ENCODE measurements at regions not wholly inside any gene's neighbourhood (a gene's known extent, or its start where the extent isn't known, plus 50 kb on each side); places are given as distances from the start of the nearest gene placed in this dataset.
"Not testable (repeated sequence)": the region's sequence is repeated elsewhere in the genome, so short reads cannot be mapped to it uniquely, and the experiment has no call there.

DNA sequence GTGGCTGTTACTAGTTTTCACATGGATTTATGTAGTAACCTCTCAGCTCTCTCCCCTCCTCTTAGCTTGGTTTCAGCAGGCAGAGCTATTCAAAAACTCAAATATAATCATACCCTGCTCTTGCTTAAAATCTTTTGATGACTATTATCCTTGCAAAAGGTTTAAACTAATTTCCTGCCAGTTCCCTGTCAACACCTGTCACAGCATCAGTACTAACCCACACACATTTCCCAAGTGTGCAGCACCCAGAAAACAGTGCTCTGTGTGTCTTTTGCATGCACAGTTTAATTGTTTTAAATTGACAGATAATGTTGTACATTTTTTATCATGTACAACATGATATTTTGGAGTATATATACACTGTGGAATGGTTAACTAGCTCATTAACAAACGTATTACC is 202.0 kb downstream of the PAPSS1 start:
- Histone ChIP-seq H3K9ac (ENCODE audit: low read depth in 1 of 2, low read length in 2 of 2) (no peak overlapping the region), H3K4me3 (ENCODE audit: low read depth in 1 of 2, low read length in 2 of 2) (no peak overlapping the region), H3K36me3 (ENCODE audit: control insufficient read depth in 1 of 2, insufficient read depth in 2 of 2, low read length in 2 of 2) (no peaks in the 10 kb centered on the region), H3K9me3 (ENCODE audit: control insufficient read depth in 1 of 2, low read length in 2 of 2) (no peaks in the 10 kb centered on the region), H3K27me3 (ENCODE audit: control insufficient read depth in 1 of 2, insufficient read depth in 2 of 2, low read length in 2 of 2) (no peaks in the 10 kb centered on the region), H3K4me1 (ENCODE audit: control insufficient read depth in 1 of 2, insufficient read depth in 2 of 2, low read length in 2 of 2) (no peaks in the 10 kb centered on the region), H3K27ac (ENCODE audit: low read depth, low read length) (no peak overlapping the region)

GRCh38 chr4:107512549-107512948 is 207.5 kb downstream of the PAPSS1 start:
- Histone ChIP-seq H3K4me3 (ENCODE audit: low read depth in 1 of 2, low read length in 2 of 2) (no peak overlapping the region), H3K27ac (ENCODE audit: low read depth, low read length) (no peak overlapping the region), H3K27me3 (ENCODE audit: control insufficient read depth in 1 of 2, insufficient read depth in 2 of 2, low read length in 2 of 2) (no peaks in the 10 kb centered on the region), H3K9me3 (ENCODE audit: control insufficient read depth in 1 of 2, low read length in 2 of 2) (no peaks in the 10 kb centered on the region), H3K36me3 (ENCODE audit: control insufficient read depth in 1 of 2, insufficient read depth in 2 of 2, low read length in 2 of 2) (no peaks in the 10 kb centered on the region), H3K4me1 (ENCODE audit: control insufficient read depth in 1 of 2, insufficient read depth in 2 of 2, low read length in 2 of 2) (no peaks in the 10 kb centered on the region), H3K9ac (ENCODE audit: low read depth in 1 of 2, low read length in 2 of 2) (no peak overlapping the region)

DNA sequence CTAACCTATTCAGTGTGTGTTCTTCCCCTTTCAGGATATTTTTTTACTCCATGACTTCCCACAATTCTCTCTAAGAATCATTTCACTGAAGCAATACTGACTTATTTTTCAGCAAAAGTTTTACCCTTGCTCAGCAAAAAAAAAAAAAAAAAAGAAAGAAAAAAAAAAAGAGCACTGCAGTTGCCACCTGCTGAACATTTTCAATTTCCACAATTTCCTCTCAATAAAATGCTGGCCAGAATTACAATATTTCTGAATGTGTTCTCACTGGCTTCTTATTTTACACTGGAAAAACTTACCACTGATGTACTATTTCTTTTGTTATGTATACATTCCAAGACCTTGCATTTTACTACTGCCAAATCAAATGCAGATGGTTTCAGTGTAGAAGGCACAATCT is 210.4 kb downstream of the PAPSS1 start:
- no peaks in the 10 kb centered on the region for H3K9me3 ChIP-seq (ENCODE audit: control insufficient read depth in 1 of 2, low read length in 2 of 2)
- H3K27ac ChIP-seq (ENCODE audit: low read depth, low read length) = no peak overlapping the region
- H3K36me3 ChIP-seq (ENCODE audit: control insufficient read depth in 1 of 2, insufficient read depth in 2 of 2, low read length in 2 of 2) = no peaks in the 10 kb centered on the region
- no peak overlapping the region for H3K4me3 ChIP-seq (ENCODE audit: low read depth in 1 of 2, low read length in 2 of 2)
- no peaks in the 10 kb centered on the region for H3K27me3 ChIP-seq (ENCODE audit: control insufficient read depth in 1 of 2, insufficient read depth in 2 of 2, low read length in 2 of 2)
- H3K9ac ChIP-seq (ENCODE audit: low read depth in 1 of 2, low read length in 2 of 2) = no peak overlapping the region
- H3K4me1 ChIP-seq (ENCODE audit: control insufficient read depth in 1 of 2, insufficient read depth in 2 of 2, low read length in 2 of 2) = no peaks in the 10 kb centered on the region

DNA sequence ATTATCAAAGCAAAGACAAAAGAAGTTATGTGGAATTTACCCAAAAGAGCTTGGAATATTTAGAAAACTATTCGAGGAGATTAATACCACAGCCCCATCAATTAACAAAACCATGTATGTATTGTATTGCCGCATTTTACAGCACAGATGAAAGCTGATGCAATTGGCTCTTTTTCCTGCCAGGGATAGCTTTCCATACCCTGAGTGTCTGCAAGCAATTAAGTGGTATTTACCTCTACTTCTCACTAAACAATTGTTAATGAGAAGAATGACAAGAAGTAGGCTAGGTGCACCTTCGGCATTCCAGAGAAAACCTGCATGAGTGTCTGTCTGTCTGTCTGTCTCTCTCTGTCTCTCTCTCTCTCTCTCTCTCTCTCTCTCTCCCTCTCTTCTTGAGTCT is 219.5 kb downstream of the PAPSS1 start:
- H3K4me1 ChIP-seq (ENCODE audit: control insufficient read depth in 1 of 2, insufficient read depth in 2 of 2, low read length in 2 of 2) = no peaks in the 10 kb centered on the region
- no peak overlapping the region for H3K4me3 ChIP-seq (ENCODE audit: low read depth in 1 of 2, low read length in 2 of 2)

DNA sequence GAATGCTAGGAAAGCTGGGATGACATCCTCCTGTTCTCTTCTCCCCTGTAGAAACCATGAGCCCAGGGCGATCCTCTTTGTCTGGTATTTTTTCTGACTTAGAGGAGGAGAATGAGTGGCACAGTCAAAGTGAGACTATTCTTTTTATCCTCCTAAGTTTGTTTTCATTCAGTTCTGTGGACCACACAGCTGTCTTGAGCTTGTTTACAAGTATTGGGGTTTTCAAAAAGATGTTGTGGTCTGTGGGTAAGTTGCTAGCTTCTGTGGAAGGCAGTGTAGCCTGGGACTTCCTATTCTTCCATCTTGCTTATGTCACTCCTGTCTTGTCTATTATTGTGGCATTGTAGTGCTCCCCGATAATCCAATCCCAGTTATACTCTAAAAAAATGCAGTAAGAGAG is 223.0 kb downstream of the PAPSS1 start:
- no peaks in the 10 kb centered on the region for H3K36me3 ChIP-seq (ENCODE audit: control insufficient read depth in 1 of 2, insufficient read depth in 2 of 2, low read length in 2 of 2)
- no peaks in the 10 kb centered on the region for H3K4me1 ChIP-seq (ENCODE audit: control insufficient read depth in 1 of 2, insufficient read depth in 2 of 2, low read length in 2 of 2)

More for the DNA sequence above, 219.5 kb downstream of the PAPSS1 start:
- Histone ChIP-seq H3K27me3 (ENCODE audit: control insufficient read depth in 1 of 2, insufficient read depth in 2 of 2, low read length in 2 of 2) (no peaks in the 10 kb centered on the region), H3K36me3 (ENCODE audit: control insufficient read depth in 1 of 2, insufficient read depth in 2 of 2, low read length in 2 of 2) (no peaks in the 10 kb centered on the region), H3K27ac (ENCODE audit: low read depth, low read length) (no peak overlapping the region), H3K9ac (ENCODE audit: low read depth in 1 of 2, low read length in 2 of 2) (no peak overlapping the region), H3K9me3 (ENCODE audit: control insufficient read depth in 1 of 2, low read length in 2 of 2) (no peaks in the 10 kb centered on the region)

DNA sequence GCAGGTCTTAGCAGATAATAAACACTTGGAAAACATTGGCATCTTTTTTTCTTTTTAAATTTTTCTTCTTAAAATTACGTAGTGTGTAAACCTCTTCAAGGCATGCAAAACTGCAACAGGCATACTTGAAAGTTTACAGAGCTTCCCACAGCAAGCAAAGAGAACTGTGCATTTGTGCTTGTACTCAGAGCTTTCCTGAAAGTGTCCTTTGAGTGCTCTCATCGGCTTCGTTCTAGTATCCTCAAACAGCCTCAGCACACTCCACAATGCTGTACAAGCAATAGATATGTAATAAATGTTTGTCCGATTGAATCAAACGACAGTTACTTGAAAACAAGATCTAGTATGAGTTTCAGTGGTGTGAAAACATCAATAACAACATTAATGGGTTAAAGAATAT is 227.5 kb downstream of the PAPSS1 start:
- no peak overlapping the region for H3K27ac ChIP-seq (ENCODE audit: low read depth, low read length)
- no peaks in the 10 kb centered on the region for H3K27me3 ChIP-seq (ENCODE audit: control insufficient read depth in 1 of 2, insufficient read depth in 2 of 2, low read length in 2 of 2)
- H3K9ac ChIP-seq (ENCODE audit: low read depth in 1 of 2, low read length in 2 of 2) = no peak overlapping the region
- H3K4me1 ChIP-seq (ENCODE audit: control insufficient read depth in 1 of 2, insufficient read depth in 2 of 2, low read length in 2 of 2) = no peaks in the 10 kb centered on the region
- H3K4me3 ChIP-seq (ENCODE audit: low read depth in 1 of 2, low read length in 2 of 2) = no peak overlapping the region
- H3K36me3 ChIP-seq (ENCODE audit: control insufficient read depth in 1 of 2, insufficient read depth in 2 of 2, low read length in 2 of 2) = no peaks in the 10 kb centered on the region
- no peaks in the 10 kb centered on the region for H3K9me3 ChIP-seq (ENCODE audit: control insufficient read depth in 1 of 2, low read length in 2 of 2)

More for the DNA sequence above, 223.0 kb downstream of the PAPSS1 start:
- no peak overlapping the region for H3K9ac ChIP-seq (ENCODE audit: low read depth in 1 of 2, low read length in 2 of 2)
- no peaks in the 10 kb centered on the region for H3K9me3 ChIP-seq (ENCODE audit: control insufficient read depth in 1 of 2, low read length in 2 of 2)
- no peak overlapping the region for H3K4me3 ChIP-seq (ENCODE audit: low read depth in 1 of 2, low read length in 2 of 2)
- H3K27ac ChIP-seq (ENCODE audit: low read depth, low read length) = no peak overlapping the region
- H3K27me3 ChIP-seq (ENCODE audit: control insufficient read depth in 1 of 2, insufficient read depth in 2 of 2, low read length in 2 of 2) = no peaks in the 10 kb centered on the region

DNA sequence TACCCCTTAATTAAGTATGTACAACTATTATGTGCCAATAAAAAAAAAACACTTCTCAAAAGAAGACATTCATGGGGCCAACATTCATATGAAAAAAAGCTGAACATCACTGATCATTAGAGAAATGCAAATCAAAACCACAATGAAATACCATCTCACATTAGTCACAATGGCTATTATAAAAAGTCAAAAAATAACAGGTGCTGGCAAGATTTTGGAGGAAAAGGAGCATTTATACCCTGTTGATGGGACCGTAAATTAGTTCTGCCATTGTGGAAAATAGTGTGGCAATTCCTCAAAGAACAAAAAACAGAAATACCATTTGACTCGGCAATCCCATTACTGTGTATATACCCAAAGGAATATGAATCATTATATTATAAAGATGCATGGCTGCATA is 229.9 kb downstream of the PAPSS1 start:
- Histone ChIP-seq H3K27ac (ENCODE audit: low read depth, low read length) (no peak overlapping the region), H3K9me3 (ENCODE audit: control insufficient read depth in 1 of 2, low read length in 2 of 2) (no peaks in the 10 kb centered on the region), H3K4me3 (ENCODE audit: low read depth in 1 of 2, low read length in 2 of 2) (no peak overlapping the region), H3K4me1 (ENCODE audit: control insufficient read depth in 1 of 2, insufficient read depth in 2 of 2, low read length in 2 of 2) (no peaks in the 10 kb centered on the region), H3K9ac (ENCODE audit: low read depth in 1 of 2, low read length in 2 of 2) (no peak overlapping the region), H3K27me3 (ENCODE audit: control insufficient read depth in 1 of 2, insufficient read depth in 2 of 2, low read length in 2 of 2) (no peaks in the 10 kb centered on the region), H3K36me3 (ENCODE audit: control insufficient read depth in 1 of 2, insufficient read depth in 2 of 2, low read length in 2 of 2) (no peaks in the 10 kb centered on the region)

GRCh38 chr4:107483621-107484020 is 236.4 kb downstream of the PAPSS1 start:
- H3K27ac ChIP-seq (ENCODE audit: low read depth, low read length); H3K4me1 ChIP-seq (ENCODE audit: control insufficient read depth in 1 of 2, insufficient read depth in 2 of 2, low read length in 2 of 2); H3K36me3 ChIP-seq (ENCODE audit: control insufficient read depth in 1 of 2, insufficient read depth in 2 of 2, low read length in 2 of 2); H3K27me3 ChIP-seq (ENCODE audit: control insufficient read depth in 1 of 2, insufficient read depth in 2 of 2, low read length in 2 of 2); H3K4me3 ChIP-seq (ENCODE audit: low read depth in 1 of 2, low read length in 2 of 2); H3K9me3 ChIP-seq (ENCODE audit: control insufficient read depth in 1 of 2, low read length in 2 of 2); H3K9ac ChIP-seq (ENCODE audit: low read depth in 1 of 2, low read length in 2 of 2): not testable (repeated sequence)

DNA sequence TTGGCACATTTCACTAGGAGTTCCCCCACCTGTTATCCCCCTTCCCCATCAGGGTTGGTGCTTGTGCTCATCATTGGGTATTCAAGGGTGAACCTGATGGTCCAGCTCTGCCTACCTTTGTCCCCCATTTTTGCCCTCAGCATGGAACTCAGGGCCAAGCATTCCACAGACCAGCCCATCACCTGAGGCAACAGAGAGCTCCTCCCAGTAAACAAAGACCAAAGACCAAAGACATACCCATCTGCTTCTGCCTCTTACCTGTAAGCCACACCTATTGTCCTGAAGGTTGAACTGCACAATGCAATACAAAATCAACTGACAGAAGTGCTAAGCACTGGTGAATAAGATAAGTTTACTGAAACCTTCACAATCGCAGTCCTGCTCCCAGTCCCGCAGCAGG is 237.5 kb downstream of the PAPSS1 start:
- no peak overlapping the region for H3K27ac ChIP-seq (ENCODE audit: low read depth, low read length)
- H3K4me1 ChIP-seq (ENCODE audit: control insufficient read depth in 1 of 2, insufficient read depth in 2 of 2, low read length in 2 of 2) = no peaks in the 10 kb centered on the region
- no peaks in the 10 kb centered on the region for H3K9me3 ChIP-seq (ENCODE audit: control insufficient read depth in 1 of 2, low read length in 2 of 2)
- H3K9ac ChIP-seq (ENCODE audit: low read depth in 1 of 2, low read length in 2 of 2) = no peak overlapping the region
- no peaks in the 10 kb centered on the region for H3K27me3 ChIP-seq (ENCODE audit: control insufficient read depth in 1 of 2, insufficient read depth in 2 of 2, low read length in 2 of 2)
- no peak overlapping the region for H3K4me3 ChIP-seq (ENCODE audit: low read depth in 1 of 2, low read length in 2 of 2)
- no peaks in the 10 kb centered on the region for H3K36me3 ChIP-seq (ENCODE audit: control insufficient read depth in 1 of 2, insufficient read depth in 2 of 2, low read length in 2 of 2)

DNA sequence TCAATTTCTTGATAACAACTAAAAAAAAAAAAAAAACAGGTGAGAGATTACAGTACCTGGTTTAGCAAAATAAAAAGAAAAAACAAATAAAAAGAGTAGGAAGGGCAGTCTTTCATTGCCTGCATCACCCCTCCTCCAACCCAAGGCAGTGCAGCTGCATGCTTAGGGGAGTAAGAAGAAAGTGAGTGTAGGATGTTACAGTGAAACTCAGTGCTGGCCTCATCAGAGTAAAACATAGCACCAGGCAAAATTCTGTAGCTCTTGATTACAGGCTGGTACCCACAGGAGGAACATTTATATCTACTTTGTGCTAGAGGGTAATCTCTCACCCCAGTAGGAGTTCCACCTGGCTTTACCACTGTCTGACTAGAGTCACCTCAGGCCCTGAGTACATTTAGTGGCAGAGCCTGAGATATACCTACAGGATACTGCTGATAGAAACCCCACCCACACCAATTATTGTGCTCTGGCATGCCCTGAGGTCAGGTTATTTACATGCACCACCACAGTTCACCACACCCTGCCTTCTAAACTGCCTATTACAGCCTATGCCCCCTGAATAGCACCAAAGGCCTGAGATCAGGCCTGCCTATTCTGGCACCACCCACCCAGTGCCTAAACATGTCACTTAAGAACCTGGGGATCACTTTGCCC is 241.6 kb downstream of the PAPSS1 start:
- H3K4me1 ChIP-seq (ENCODE audit: control insufficient read depth in 1 of 2, insufficient read depth in 2 of 2, low read length in 2 of 2) = no peaks in the 10 kb centered on the region
- H3K4me3 ChIP-seq (ENCODE audit: low read depth in 1 of 2, low read length in 2 of 2) = no peak overlapping the region
- no peaks in the 10 kb centered on the region for H3K36me3 ChIP-seq (ENCODE audit: control insufficient read depth in 1 of 2, insufficient read depth in 2 of 2, low read length in 2 of 2)
- H3K27ac ChIP-seq (ENCODE audit: low read depth, low read length) = no peak overlapping the region
- no peaks in the 10 kb centered on the region for H3K27me3 ChIP-seq (ENCODE audit: control insufficient read depth in 1 of 2, insufficient read depth in 2 of 2, low read length in 2 of 2)
- no peaks in the 10 kb centered on the region for H3K9me3 ChIP-seq (ENCODE audit: control insufficient read depth in 1 of 2, low read length in 2 of 2)
- H3K9ac ChIP-seq (ENCODE audit: low read depth in 1 of 2, low read length in 2 of 2) = no peak overlapping the region

- Histone ChIP-seq H3K4me1 (ENCODE audit: control insufficient read depth in 1 of 2, insufficient read depth in 2 of 2, low read length in 2 of 2) (no peaks in the 10 kb centered on the region), H3K4me3 (ENCODE audit: low read depth in 1 of 2, low read length in 2 of 2) (no peak overlapping the region), H3K9ac (ENCODE audit: low read depth in 1 of 2, low read length in 2 of 2) (no peak overlapping the region), H3K27me3 (ENCODE audit: control insufficient read depth in 1 of 2, insufficient read depth in 2 of 2, low read length in 2 of 2) (no peaks in the 10 kb centered on the region), H3K36me3 (ENCODE audit: control insufficient read depth in 1 of 2, insufficient read depth in 2 of 2, low read length in 2 of 2) (no peaks in the 10 kb centered on the region), H3K9me3 (ENCODE audit: control insufficient read depth in 1 of 2, low read length in 2 of 2) (no peaks in the 10 kb centered on the region), H3K27ac (ENCODE audit: low read depth, low read length) (no peak overlapping the region)
Observed at GRCh38 chr4:107473126-107473525, 246.9 kb downstream of the PAPSS1 start.

All from duodenal mucosa (tissue), 2 donors.